MCF 10A (cell line): ENCODE measurements at regions not wholly inside any gene's neighbourhood (a gene's known extent, or its start where the extent isn't known, plus 50 kb on each side); places are given as distances from the start of the nearest gene placed in this dataset.

Experiments used
- BruUV-seq: library from RNA; stranded (reverse); fragments of 400-500 nt; replicated peaks from 2 replicates; lab custom pipeline; 2021; lab: Mats Ljungman, UMichigan
- CTCF ChIA-PET: fragments of 300-600 bp; sonication (Branson Sonifier 250); formaldehyde crosslinking; extraction: SDS; loops from one replicate; lab custom pipeline; 2021; ENCODE audit warnings: antibody characterized with exemption, inconsistent platforms; lab: Yijun Ruan, JAX
- POLR2A ChIA-PET: fragments of 300-600, 350-650 bp; sonication (Branson Sonifier 250); formaldehyde crosslinking; extraction: SDS; loops from one replicate; lab custom pipeline; 2020; ENCODE audit warnings: antibody characterized with exemption, inconsistent platforms; lab: Yijun Ruan, JAX
- DNase-seq: peaks from one replicate; pipeline ENCODE4 v3.0.0-alpha.2; 2018; ENCODE audit not compliant: unreplicated experiment
- H3K27ac Mint-ChIP-seq: one replicate; pipeline ENCODE4 v1.8.0; 2022; ENCODE audit warnings: mild to moderate bottlenecking, low read depth, mixed read lengths; ENCODE audit not compliant: unreplicated experiment
- H3K27me3 Mint-ChIP-seq: one replicate; pipeline ENCODE4 v1.8.0; 2022; ENCODE audit warnings: mixed read lengths; ENCODE audit not compliant: insufficient read depth, unreplicated experiment
- H3K36me3 Mint-ChIP-seq: one replicate; pipeline ENCODE4 v1.8.0; 2022; ENCODE audit warnings: mild to moderate bottlenecking, moderate library complexity, mixed read lengths; ENCODE audit not compliant: insufficient read depth, unreplicated experiment
- H3K4me1 Mint-ChIP-seq: one replicate; pipeline ENCODE4 v1.8.0; 2022; ENCODE audit warnings: mixed read lengths; ENCODE audit not compliant: insufficient read depth, unreplicated experiment
- H3K4me3 Mint-ChIP-seq: one replicate; pipeline ENCODE4 v1.8.0; 2022; ENCODE audit warnings: mild to moderate bottlenecking, moderate library complexity, mixed read lengths; ENCODE audit not compliant: unreplicated experiment
- H3K9me3 Mint-ChIP-seq: one replicate; pipeline ENCODE4 v1.8.0; 2022; ENCODE audit warnings: mixed read lengths; ENCODE audit not compliant: unreplicated experiment
- CTCF ChIP-seq: fragments of 200-600 bp; IDR thresholded peaks from one replicate; pipeline ENCODE4 v1.8.0; 2022; ENCODE audit warnings: antibody characterized with exemption, mild to moderate bottlenecking; ENCODE audit not compliant: unreplicated experiment
- intact Hi-C: fragments of 100-400 bp; cut with micrococcal nuclease; formaldehyde crosslinking; loops from 2 replicates; pipeline ENCODE4 v1.14.1; 2022

DNA sequence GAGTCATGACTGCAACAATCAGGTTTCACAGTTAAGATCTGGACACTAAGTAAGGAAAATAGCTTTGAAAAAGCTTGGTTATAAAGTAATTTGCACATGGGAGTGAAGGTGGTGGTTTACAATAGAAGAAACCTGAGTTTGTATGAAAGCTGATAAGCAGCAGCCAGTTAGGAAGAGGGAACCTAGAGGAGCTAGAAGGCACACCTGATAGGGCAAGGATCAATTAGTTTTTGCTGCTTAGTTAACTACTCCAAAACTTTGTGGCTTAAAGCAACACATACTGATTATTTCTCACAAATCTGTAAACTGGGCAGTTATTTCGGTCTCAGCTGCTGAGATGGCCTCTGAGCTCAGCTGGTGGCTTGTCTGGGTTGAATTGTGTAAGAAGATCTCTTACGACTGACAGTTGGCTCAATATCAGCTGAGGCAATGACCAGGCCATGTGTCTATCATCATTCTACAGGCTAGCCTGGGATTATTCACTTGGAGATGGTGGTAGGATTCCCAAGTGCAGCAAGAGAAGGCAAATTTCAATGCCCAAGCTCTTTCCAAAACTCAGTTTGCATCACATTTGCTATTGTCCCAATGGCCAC lies 255.0 kb upstream of the PITX2 start:
- Mint-ChIP-seq H3K9me3 (peaks cover 6% of the 10 kb centered on the region), H3K4me1 (no peaks in the 10 kb centered on the region), H3K4me3 (no peak overlapping the region), H3K27me3 (peaks cover 37% of the 10 kb centered on the region), H3K36me3 (no peaks in the 10 kb centered on the region), H3K27ac (no peak overlapping the region)
- no peak for TF ChIP-seq CTCF
- DNase-seq: peak; percentile 9
- CTCF ChIA-PET: no interaction called here
- intact Hi-C loops: no loop called here
- POLR2A ChIA-PET: no interaction called here
- BruUV-seq: no TSS peak

DNA sequence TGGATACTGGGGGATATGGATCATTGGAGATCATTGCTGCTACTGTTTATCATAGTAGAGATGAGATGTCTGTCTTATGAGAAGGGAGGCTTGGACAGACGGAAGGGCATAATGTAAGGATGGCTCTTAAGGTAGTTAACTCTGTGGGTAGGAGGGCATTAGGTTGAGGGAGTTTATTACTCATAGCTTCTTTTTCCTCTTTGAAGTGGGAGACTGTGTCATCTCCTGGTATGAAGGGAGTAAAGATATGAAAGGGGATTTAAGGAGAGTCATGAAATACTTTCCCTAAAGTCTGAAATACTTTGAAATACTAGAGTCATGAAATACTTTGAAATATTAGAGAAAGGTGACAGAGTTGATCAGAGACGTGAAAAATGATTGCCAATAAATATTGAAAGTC lies 255.5 kb upstream of the PITX2 start:
- H3K36me3 Mint-ChIP-seq: no peaks in the 10 kb centered on the region
- H3K9me3 Mint-ChIP-seq: peaks cover 6% of the 10 kb centered on the region
- no peak for TF ChIP-seq CTCF
- ChIA-PET POLR2A (no interaction called here), CTCF (no interaction called here)
- no peak for DNase-seq
- intact Hi-C loops: no loop called here
- BruUV-seq: no TSS peak
- no peak overlapping the region for H3K27ac Mint-ChIP-seq
- H3K4me3 Mint-ChIP-seq: no peak overlapping the region
- H3K4me1 Mint-ChIP-seq: no peaks in the 10 kb centered on the region
- peaks cover 37% of the 10 kb centered on the region for H3K27me3 Mint-ChIP-seq

DNA sequence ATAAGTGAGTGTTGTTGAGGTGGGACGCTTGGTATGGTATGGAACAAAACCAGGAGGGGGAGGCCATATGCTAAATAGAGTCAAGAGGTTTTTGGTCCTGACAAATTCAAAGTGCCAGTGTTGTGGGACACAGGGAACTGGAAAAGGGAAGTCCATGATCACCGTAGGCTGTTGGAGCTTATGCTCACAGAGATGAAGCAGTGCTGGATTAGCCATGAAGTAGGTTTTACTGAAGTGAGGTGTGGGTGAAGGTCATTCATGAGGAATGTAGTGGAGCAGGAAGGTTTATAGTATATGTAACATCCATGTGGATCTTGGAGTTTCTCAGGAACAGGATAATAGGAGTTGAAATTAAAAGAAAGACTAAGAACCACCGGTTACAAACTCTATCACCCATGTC lies 256.1 kb upstream of the PITX2 start:
- no TSS peak for BruUV-seq
- Mint-ChIP-seq H3K27ac (no peak overlapping the region), H3K36me3 (no peaks in the 10 kb centered on the region), H3K9me3 (peaks cover 6% of the 10 kb centered on the region), H3K4me3 (no peak overlapping the region), H3K27me3 (peaks cover 37% of the 10 kb centered on the region), H3K4me1 (no peaks in the 10 kb centered on the region)
- no peak for TF ChIP-seq CTCF
- DNase-seq: no peak
- POLR2A ChIA-PET: interaction anchor here (1.0 kb wide), 1 partner anchor 19 kb away, joined by 3 read pairs; no protein-coding TSS in a partner anchor
- intact Hi-C loops: no loop called here
- CTCF ChIA-PET: no interaction called here

DNA sequence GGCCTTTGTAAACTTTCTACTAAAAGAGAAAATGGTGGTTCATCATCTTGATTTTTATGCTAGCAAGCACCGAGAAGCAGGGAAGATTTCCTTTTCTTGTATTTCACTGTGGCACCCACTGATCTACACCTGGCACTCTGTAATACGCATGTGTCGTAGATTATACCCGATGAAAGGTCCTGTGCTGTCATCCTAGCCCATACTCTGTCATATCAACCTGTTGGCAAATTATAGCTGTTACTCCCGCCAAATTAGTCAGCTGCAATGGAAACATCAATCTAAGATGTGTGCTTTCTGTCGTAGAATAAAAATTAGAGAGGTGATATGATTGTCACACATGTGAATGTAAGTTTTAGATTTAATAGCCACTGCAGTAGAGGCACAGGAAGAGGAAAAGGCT lies 263.4 kb upstream of the PITX2 start:
- no peaks in the 10 kb centered on the region for H3K36me3 Mint-ChIP-seq
- H3K27ac Mint-ChIP-seq: no peak overlapping the region
- no TSS peak for BruUV-seq
- ChIA-PET CTCF (no interaction called here), POLR2A (no interaction called here)
- H3K9me3 Mint-ChIP-seq: peaks cover 6% of the 10 kb centered on the region
- TF ChIP-seq CTCF: no peak
- no peak overlapping the region for H3K4me3 Mint-ChIP-seq
- H3K4me1 Mint-ChIP-seq: no peaks in the 10 kb centered on the region
- no peak for DNase-seq
- intact Hi-C loops: no loop called here
- H3K27me3 Mint-ChIP-seq: peaks cover 10% of the 10 kb centered on the region
